Esophagus muscularis mucosa (tissue), 4 donors: ENCODE measurements at regions not wholly inside any gene's neighbourhood (a gene's known extent, or its start where the extent isn't known, plus 50 kb on each side); places are given as distances from the start of the nearest gene placed in this dataset.
"Not testable (repeated sequence)": the region's sequence is repeated elsewhere in the genome, so short reads cannot be mapped to it uniquely, and the experiment has no call there.

ENCODE experiments used
- DNase-seq: peaks from one replicate; pipeline ENCODE4 v3.0.0-alpha.2; 2017; ENCODE audit errors: extremely low spot score
- H3K27ac ChIP-seq, 4 donors: fragments of 200-600 bp; sonication (generic); replicated peaks in 1 of 4; 1 replicate in 3 of 4; 2 replicates in 1 of 4; pipeline ENCODE4 v1.5.1; 2016 to 2019; ENCODE audit warnings: mild to moderate bottlenecking in 1 of 4
- H3K27me3 ChIP-seq, 4 donors: fragments of 200-600 bp; sonication (generic); one replicate each; pipeline versions ENCODE4 v1.5.1 to v1.6.0; 2016 to 2019
- H3K36me3 ChIP-seq, 4 donors: fragments of 200-600 bp; sonication (generic); one replicate each; pipeline ENCODE4 v1.5.1; 2016 to 2019
- H3K4me1 ChIP-seq, 4 donors: fragments of 200-600 bp; sonication (generic); one replicate each; pipeline ENCODE4 v1.5.1; 2016 to 2019
- H3K4me3 ChIP-seq, 4 donors: fragments of 200-600 bp; sonication (generic); 1 replicate in 2 of 4; 2 replicates in 2 of 4; pipeline ENCODE4 v1.5.1; 2016 to 2019; ENCODE audit warnings: mild to moderate bottlenecking in 4 of 4, moderate library complexity in 1 of 4
- H3K9me3 ChIP-seq, 4 donors: fragments of 200-600 bp; sonication (generic); 1 replicate in 3 of 4; 2 replicates in 1 of 4; pipeline ENCODE4 v1.5.1; 2016 to 2019
- CTCF ChIP-seq, 3 experiments: fragments of 200-600 bp in 2 of 3; fragments of 450-650 bp in 1 of 3; sonication (generic) in 2 of 3; IDR thresholded peaks; one replicate each; pipeline ENCODE4 v1.5.1; 2017 to 2019; ENCODE audit warnings: antibody characterized with exemption in 3 of 3, mild to moderate bottlenecking in 2 of 3, moderate library complexity in 1 of 3
- EP300 ChIP-seq: sonication (generic); formaldehyde crosslinking; IDR thresholded peaks from one replicate; pipeline ENCODE4 v1.6.1; 2017; ENCODE audit warnings: antibody characterized with exemption
- POLR2A ChIP-seq: fragments of 450-650 bp; IDR thresholded peaks from one replicate; pipeline ENCODE4 v1.6.1; 2017; ENCODE audit warnings: antibody characterized with exemption, moderate library complexity, mild to moderate bottlenecking, low read depth
- POLR2AphosphoS5 ChIP-seq, 2 donors: sonication (generic); formaldehyde crosslinking; IDR thresholded peaks; one replicate each; pipeline ENCODE4 v1.6.1; 2017; ENCODE audit warnings: antibody characterized with exemption in 2 of 2
- WGBS: methylation state at CpG from one replicate; pipeline ENCODE4 v1.1.5; 2018; 5-methylcytosine and 5-hydroxymethylcytosine counted together
- intact Hi-C: fragments of 100-400 bp; cut with DNase I; formaldehyde crosslinking; loops from one replicate; pipeline ENCODE4 v1.15.1; 2023

DNA sequence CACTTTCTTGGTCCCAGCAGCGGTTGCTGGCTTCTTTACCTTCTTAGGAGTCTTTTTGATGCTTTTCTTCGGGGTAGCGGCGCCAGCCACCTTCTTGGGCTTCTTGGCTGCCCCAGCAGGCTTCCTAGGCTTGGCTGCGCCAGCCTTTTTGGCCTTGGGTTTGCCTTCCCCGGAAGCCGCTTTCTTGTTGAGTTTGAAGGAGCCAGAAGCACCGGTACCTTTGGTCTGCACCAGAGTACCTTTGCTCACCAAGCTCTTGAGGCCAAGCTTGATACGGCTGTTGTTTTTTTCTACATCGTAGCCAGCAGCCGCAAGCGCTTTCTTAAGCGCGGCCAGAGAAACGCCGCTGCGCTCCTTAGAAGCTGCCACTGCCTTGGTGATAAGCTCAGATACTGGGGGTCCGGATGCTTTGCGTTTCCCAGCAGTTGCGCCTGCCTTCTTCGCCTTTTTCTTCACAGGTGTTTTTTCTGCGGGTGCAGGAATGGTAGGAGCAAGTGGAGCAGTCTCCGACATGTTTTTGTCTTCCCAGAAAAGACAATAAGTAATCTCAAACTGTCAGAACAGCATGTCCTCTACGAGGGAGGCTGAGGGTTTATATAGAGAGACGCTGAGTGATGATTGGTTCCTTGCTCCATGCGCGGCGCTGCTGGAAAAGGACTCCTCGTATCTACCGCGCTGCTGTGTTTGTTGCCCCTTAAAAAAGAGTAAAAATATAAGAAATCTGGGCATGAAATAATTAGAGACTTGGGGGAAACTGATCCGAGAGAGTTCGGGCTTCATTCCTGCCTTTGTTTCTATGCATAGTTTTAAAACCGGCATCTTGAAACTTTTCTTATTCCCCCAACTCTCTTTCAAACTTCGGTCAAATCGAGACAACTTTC is 130.3 kb upstream of the BTN3A2 start:
- intact Hi-C loops, result no loop called here
- Histone ChIP-seq H3K4me3 (peak overlapping the region; percentile 54 to 60 (median 57)), H3K27me3 (peaks cover 0 to 86% (median 30%) of the 10 kb centered on the region in 4 donors), H3K4me1 (peaks cover 13 to 27% (median 24%) of the 10 kb centered on the region in 4 donors), H3K9me3 (no peaks in the 10 kb centered on the region), H3K36me3 (no peaks in the 10 kb centered on the region), H3K27ac (peak overlapping the region; percentile 74 to 87 (median 84))
- under 1% methylated on average over 36 of the region's 36 CpGs for WGBS
- no peak for DNase-seq
- TF ChIP-seq POLR2AphosphoS5 (IDR thresholded peaks at IDR 0.05), result peak; percentile 77 to 98
- peak; percentile 41 for TF ChIP-seq POLR2A
- TF ChIP-seq CTCF (IDR thresholded peaks at IDR 0.05), result no peak
- peak; percentile 51 for TF ChIP-seq EP300

- Histone ChIP-seq H3K4me3 (peak overlapping the region; percentile 54 to 60 (median 57)), H3K9me3 (no peaks in the 10 kb centered on the region), H3K27ac (peak overlapping the region; percentile 8 to 87 (median 80)), H3K36me3 (no peaks in the 10 kb centered on the region), H3K4me1 (peaks cover 13 to 29% (median 25%) of the 10 kb centered on the region in 4 donors), H3K27me3 (peaks cover 0 to 93% (median 30%) of the 10 kb centered on the region in 4 donors)
- intact Hi-C loops, result no loop called here
- DNase-seq, result no peak
- TF ChIP-seq POLR2A (no peak), EP300 (no peak), POLR2AphosphoS5 (IDR thresholded peaks at IDR 0.05) (no peak), CTCF (IDR thresholded peaks at IDR 0.05) (no peak)
- 20% methylated on average over 3 of the region's 3 CpGs for WGBS
These were observed 129.7 kb upstream of the BTN3A2 start for GRCh38 chr6:26235302-26235670.

DNA sequence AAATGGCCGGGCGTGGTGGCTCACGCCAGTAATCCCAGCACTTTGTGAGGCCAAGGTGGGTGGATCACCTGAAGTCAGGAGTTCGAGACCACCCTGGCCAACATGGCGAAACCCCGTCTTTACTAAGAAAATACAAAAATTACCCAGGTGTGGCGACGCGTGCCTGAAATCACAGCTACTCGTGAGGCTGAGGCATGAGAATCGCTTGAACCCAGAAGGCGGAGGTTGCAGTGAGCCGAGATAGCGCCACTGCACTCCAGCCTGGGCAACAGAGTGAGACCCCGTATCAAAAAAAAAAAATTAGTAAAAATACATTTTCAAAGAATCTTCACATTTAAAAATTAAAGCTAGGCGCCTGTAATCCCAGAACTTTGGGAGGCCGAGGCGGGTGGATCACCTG is 125.6 kb upstream of the BTN3A2 start:
- Histone ChIP-seq H3K27me3 (peaks cover 0 to 83% (median 28%) of the 10 kb centered on the region in 4 donors), H3K27ac (peak overlapping the region in 1 of 4 donors; percentile 84), H3K4me3 (peak overlapping the region in 1 of 4 donors; percentile 53), H3K4me1 (peaks cover 1 to 24% (median 18%) of the 10 kb centered on the region in 4 donors)
- DNase-seq, H3K36me3 ChIP-seq, intact Hi-C loops, H3K9me3 ChIP-seq: not testable (repeated sequence)
- 91% methylated on average over 18 of the region's 18 CpGs for WGBS

DNA sequence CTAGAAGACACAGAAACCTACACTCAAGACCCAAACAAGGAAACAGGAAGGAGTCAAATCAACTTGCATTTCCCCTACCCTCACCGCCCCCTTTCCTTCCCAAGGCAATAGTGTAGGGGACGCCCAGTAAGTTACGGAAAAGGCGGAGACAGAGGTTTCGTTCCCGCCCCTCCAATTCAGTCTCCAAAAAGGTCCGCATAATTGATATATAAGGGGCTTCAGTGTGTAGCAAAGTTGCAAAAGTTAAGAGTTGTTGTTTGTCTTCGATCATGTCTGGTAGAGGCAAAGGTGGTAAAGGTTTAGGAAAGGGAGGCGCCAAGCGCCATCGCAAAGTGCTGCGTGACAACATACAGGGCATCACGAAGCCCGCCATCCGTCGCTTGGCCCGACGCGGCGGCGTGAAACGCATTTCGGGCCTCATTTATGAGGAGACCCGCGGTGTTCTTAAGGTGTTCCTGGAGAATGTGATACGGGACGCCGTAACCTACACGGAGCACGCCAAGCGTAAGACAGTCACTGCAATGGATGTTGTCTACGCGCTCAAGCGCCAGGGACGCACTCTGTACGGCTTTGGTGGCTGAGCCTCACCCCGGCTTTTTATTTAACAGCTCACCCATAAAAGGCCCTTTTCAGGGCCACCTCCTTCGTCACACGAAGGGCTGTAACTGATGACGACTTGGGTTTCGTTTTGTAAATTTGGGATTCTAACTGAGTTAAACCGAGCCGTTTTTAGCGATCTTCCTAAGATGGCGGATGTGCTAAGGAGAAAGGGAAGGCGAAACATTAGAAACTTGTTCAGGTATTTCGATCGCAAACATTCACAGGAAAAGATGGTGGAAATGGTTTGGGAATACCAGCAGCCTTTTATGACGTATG is 124.6 kb upstream of the BTN3A2 start:
- peaks cover 0 to 81% (median 20%) of the 10 kb centered on the region in 4 donors for H3K27me3 ChIP-seq
- H3K36me3 ChIP-seq, result no peaks in the 10 kb centered on the region
- no peak for DNase-seq
- intact Hi-C loops, result no loop called here
- TF ChIP-seq POLR2A (no peak), POLR2AphosphoS5 (IDR thresholded peaks at IDR 0.05) (peak; percentile 42 to 89)
- peaks cover 0 to 15% (median 10%) of the 10 kb centered on the region in 4 donors for H3K4me1 ChIP-seq
- peak overlapping the region; percentile 66 to 84 (median 74) for H3K27ac ChIP-seq
- 8% methylated on average over 41 of the region's 49 CpGs for WGBS
- H3K9me3 ChIP-seq, result no peaks in the 10 kb centered on the region
- peak overlapping the region; percentile 53 to 64 (median 56) for H3K4me3 ChIP-seq

DNA sequence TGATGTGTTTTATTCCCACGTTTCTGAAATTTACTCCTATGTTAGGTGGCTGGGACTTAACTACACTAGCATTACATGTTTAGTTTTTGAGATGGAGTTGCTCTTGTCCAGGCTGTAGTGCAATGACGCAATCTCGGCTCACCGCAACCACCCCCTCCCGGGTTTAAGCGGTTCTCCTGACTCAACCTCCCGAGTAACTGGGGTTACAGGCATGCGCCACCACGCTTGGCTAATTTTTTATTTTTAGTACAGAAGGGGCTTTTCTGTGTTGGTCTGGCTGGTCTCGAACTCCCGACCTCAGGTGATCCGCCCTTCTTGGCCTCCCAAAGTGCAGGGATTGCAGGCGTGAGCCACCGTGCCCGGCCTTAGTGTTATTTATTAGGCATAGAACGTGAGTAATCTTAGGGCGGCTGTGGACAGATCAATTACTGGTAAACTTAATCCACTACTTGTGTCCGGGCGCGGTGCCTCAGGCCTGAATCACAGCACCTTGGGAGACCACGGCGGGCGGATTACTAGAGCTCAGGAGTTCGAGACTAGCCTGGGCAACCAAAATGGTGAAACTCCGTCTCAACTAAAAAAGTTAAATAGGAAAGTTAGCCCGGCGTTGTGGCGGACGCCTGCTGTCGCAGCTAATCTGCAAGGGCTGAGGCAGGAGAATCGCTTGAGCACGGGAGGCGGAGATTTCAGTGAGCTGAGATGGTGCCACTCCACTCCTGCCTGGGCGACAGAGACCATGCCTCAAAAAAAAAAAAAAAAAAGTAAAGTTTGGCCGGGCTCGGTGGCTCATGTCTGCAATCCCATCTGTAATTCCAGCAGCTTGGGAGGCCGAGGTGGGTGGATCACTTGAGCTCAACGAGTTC is 123.7 kb upstream of the BTN3A2 start:
- TF ChIP-seq CTCF (IDR thresholded peaks at IDR 0.05), result no peak
- TF ChIP-seq POLR2A, result no peak
- TF ChIP-seq POLR2AphosphoS5 (IDR thresholded peaks at IDR 0.05), result no peak
- no peak for TF ChIP-seq EP300
- H3K9me3 ChIP-seq, result no peaks in the 10 kb centered on the region
- H3K36me3 ChIP-seq, result no peaks in the 10 kb centered on the region
- peak overlapping the region; percentile 66 to 84 (median 74) for H3K27ac ChIP-seq
- no peak for DNase-seq
- H3K27me3 ChIP-seq, result peaks cover 0 to 75% (median 15%) of the 10 kb centered on the region in 4 donors
- WGBS, result 44% methylated on average over 38 of the region's 38 CpGs
- intact Hi-C loops, result no loop called here
- H3K4me1 ChIP-seq, result peaks cover 0 to 15% (median 9%) of the 10 kb centered on the region in 4 donors
- H3K4me3 ChIP-seq, result peak overlapping the region; percentile 53 to 64 (median 56)
